ENCODE measurements at regions not wholly inside any gene's neighbourhood (a gene's known extent, or its start where the extent isn't known, plus 50 kb on each side); places are given as distances from the start of the nearest gene placed in this dataset.

DNA sequence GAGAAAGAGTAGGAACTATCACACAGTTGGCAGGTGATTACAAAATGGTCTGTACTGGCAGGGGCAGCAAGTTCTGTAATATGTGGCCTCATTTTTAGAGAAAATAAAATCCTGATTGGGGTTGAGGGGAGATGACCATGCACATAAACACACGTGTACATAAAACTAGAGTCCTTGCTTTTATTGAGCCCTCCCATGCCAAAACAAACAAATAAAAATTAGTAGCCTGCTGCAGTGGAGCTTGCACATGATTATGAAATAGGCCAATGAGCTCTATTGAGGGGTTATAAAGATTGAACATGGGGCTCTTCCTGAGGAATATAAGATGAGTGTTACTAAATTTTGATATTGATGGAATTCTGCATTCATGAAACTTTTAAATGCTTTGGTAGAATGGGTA, 248.4 kb downstream of the ELAVL2 start:
- H3K4me2 ChIP-seq (ENCODE audit: low read length), result no peak overlapping the region
- H3K9me3 ChIP-seq (ENCODE audit: low read length), result no peaks in the 10 kb centered on the region
- H2AFZ ChIP-seq (ENCODE audit: low read depth, low read length), result no peak overlapping the region
- no peaks in the 10 kb centered on the region for H3K27me3 ChIP-seq (ENCODE audit: insufficient read depth, low read depth, low read length)
- no peaks in the 10 kb centered on the region for H3K79me2 ChIP-seq (replicated peaks; ENCODE audit: insufficient read depth, low read length)
- no peak overlapping the region for H3K9ac ChIP-seq (ENCODE audit: low read length)
- H3K9me2 ChIP-seq (ENCODE audit: insufficient read depth, low read length), result no peaks in the 10 kb centered on the region
- no peak for TF ChIP-seq RAD21 (conservative IDR thresholded peaks at IDR 0.05)
- no peak for TF ChIP-seq EZH2 (IDR thresholded peaks at IDR 0.05; ENCODE audit: borderline replicate concordance, insufficient read depth, low read length, poor library complexity, severe bottlenecking)
- no peak for TF ChIP-seq CTCF (IDR thresholded peaks at IDR 0.05; ENCODE audit: poor library complexity, severe bottlenecking)
- no peak for TF ChIP-seq SMC3 (conservative IDR thresholded peaks at IDR 0.05; ENCODE audit: poor library complexity)
- TF ChIP-seq, protein P1, sequence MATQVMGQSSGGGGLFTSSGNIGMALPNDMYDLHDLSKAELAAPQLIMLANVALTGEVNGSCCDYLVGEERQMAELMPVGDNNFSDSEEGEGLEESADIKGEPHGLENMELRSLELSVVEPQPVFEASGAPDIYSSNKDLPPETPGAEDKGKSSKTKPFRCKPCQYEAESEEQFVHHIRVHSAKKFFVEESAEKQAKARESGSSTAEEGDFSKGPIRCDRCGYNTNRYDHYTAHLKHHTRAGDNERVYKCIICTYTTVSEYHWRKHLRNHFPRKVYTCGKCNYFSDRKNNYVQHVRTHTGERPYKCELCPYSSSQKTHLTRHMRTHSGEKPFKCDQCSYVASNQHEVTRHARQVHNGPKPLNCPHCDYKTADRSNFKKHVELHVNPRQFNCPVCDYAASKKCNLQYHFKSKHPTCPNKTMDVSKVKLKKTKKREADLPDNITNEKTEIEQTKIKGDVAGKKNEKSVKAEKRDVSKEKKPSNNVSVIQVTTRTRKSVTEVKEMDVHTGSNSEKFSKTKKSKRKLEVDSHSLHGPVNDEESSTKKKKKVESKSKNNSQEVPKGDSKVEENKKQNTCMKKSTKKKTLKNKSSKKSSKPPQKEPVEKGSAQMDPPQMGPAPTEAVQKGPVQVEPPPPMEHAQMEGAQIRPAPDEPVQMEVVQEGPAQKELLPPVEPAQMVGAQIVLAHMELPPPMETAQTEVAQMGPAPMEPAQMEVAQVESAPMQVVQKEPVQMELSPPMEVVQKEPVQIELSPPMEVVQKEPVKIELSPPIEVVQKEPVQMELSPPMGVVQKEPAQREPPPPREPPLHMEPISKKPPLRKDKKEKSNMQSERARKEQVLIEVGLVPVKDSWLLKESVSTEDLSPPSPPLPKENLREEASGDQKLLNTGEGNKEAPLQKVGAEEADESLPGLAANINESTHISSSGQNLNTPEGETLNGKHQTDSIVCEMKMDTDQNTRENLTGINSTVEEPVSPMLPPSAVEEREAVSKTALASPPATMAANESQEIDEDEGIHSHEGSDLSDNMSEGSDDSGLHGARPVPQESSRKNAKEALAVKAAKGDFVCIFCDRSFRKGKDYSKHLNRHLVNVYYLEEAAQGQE (IDR thresholded peaks at IDR 0.05; ENCODE audit: borderline replicate concordance), result no peak
- TF ChIP-seq MXI1 (conservative IDR thresholded peaks at IDR 0.05; ENCODE audit: poor library complexity, severe bottlenecking), result no peak
- no peak for TF ChIP-seq TAF1 (IDR thresholded peaks at IDR 0.05; ENCODE audit: low read depth)
- no peak for TF ChIP-seq POLR2AphosphoS5 (IDR thresholded peaks at IDR 0.05)
- TF ChIP-seq EP300 (conservative IDR thresholded peaks at IDR 0.05; ENCODE audit: poor library complexity, severe bottlenecking), result no peak
- no peaks in the 10 kb centered on the region for H3K36me3 ChIP-seq (ENCODE audit: insufficient read depth, low read length)
- no peak overlapping the region for H3K27ac ChIP-seq (ENCODE audit: low read length)
- no peaks in the 10 kb centered on the region for H3F3A ChIP-seq (ENCODE audit: insufficient read depth, low read length, poor library complexity, severe bottlenecking)
- H3K4me3 ChIP-seq (ENCODE audit: low read length), result no peak overlapping the region
- no peaks in the 10 kb centered on the region for H4K20me1 ChIP-seq (ENCODE audit: insufficient read depth)

- Histone ChIP-seq H3K79me2 (replicated peaks; ENCODE audit: insufficient read depth, low read length) (no peaks in the 10 kb centered on the region), H4K20me1 (ENCODE audit: insufficient read depth) (no peaks in the 10 kb centered on the region), H3K4me3 (ENCODE audit: low read length) (no peak overlapping the region), H3K27me3 (ENCODE audit: insufficient read depth, low read depth, low read length) (no peaks in the 10 kb centered on the region), H3K9ac (ENCODE audit: low read length) (no peak overlapping the region), H3K4me2 (ENCODE audit: low read length) (no peak overlapping the region), H3K9me3 (ENCODE audit: low read length) (no peaks in the 10 kb centered on the region), H2AFZ (ENCODE audit: low read depth, low read length) (no peak overlapping the region), H3K27ac (ENCODE audit: low read length) (no peak overlapping the region), H3F3A (ENCODE audit: insufficient read depth, low read length, poor library complexity, severe bottlenecking) (no peaks in the 10 kb centered on the region), H3K36me3 (ENCODE audit: insufficient read depth, low read length) (no peaks in the 10 kb centered on the region), H3K9me2 (ENCODE audit: insufficient read depth, low read length) (no peaks in the 10 kb centered on the region)
- TF ChIP-seq EP300 (conservative IDR thresholded peaks at IDR 0.05; ENCODE audit: poor library complexity, severe bottlenecking) (no peak), MXI1 (conservative IDR thresholded peaks at IDR 0.05; ENCODE audit: poor library complexity, severe bottlenecking) (no peak)
Measured at GRCh38 chr9:23581931-23582330, 244.1 kb downstream of the ELAVL2 start.

- H3K4me3 ChIP-seq (ENCODE audit: low read length), result no peak overlapping the region
- no peaks in the 10 kb centered on the region for H3K9me3 ChIP-seq (ENCODE audit: low read length)
- TF ChIP-seq, protein P1 (IDR thresholded peaks at IDR 0.05; ENCODE audit: borderline replicate concordance), result no peak
- TF ChIP-seq RAD21 (conservative IDR thresholded peaks at IDR 0.05), result no peak
- no peak for TF ChIP-seq POLR2AphosphoS5 (IDR thresholded peaks at IDR 0.05)
- TF ChIP-seq MXI1 (conservative IDR thresholded peaks at IDR 0.05; ENCODE audit: poor library complexity, severe bottlenecking), result no peak
- no peak for TF ChIP-seq EP300 (conservative IDR thresholded peaks at IDR 0.05; ENCODE audit: poor library complexity, severe bottlenecking)
- no peak for TF ChIP-seq TAF1 (IDR thresholded peaks at IDR 0.05; ENCODE audit: low read depth)
- no peak for TF ChIP-seq CTCF (IDR thresholded peaks at IDR 0.05; ENCODE audit: poor library complexity, severe bottlenecking)
- no peak for TF ChIP-seq SMC3 (conservative IDR thresholded peaks at IDR 0.05; ENCODE audit: poor library complexity)
- no peak for TF ChIP-seq EZH2 (IDR thresholded peaks at IDR 0.05; ENCODE audit: borderline replicate concordance, insufficient read depth, low read length, poor library complexity, severe bottlenecking)
- no peaks in the 10 kb centered on the region for H3F3A ChIP-seq (ENCODE audit: insufficient read depth, low read length, poor library complexity, severe bottlenecking)
- no peaks in the 10 kb centered on the region for H3K79me2 ChIP-seq (replicated peaks; ENCODE audit: insufficient read depth, low read length)
- no peak overlapping the region for H2AFZ ChIP-seq (ENCODE audit: low read depth, low read length)
- no peaks in the 10 kb centered on the region for H3K27me3 ChIP-seq (ENCODE audit: insufficient read depth, low read depth, low read length)
- H3K9me2 ChIP-seq (ENCODE audit: insufficient read depth, low read length), result no peaks in the 10 kb centered on the region
- no peak overlapping the region for H3K27ac ChIP-seq (ENCODE audit: low read length)
- H3K4me2 ChIP-seq (ENCODE audit: low read length), result no peak overlapping the region
- H4K20me1 ChIP-seq (ENCODE audit: insufficient read depth), result no peaks in the 10 kb centered on the region
- no peaks in the 10 kb centered on the region for H3K36me3 ChIP-seq (ENCODE audit: insufficient read depth, low read length)
- H3K9ac ChIP-seq (ENCODE audit: low read length), result no peak overlapping the region
Measured at GRCh38 chr9:23582836-23583235, 243.2 kb downstream of the ELAVL2 start.
